IMR-90 (cell line): ENCODE measurements at regions not wholly inside any gene's neighbourhood (a gene's known extent, or its start where the extent isn't known, plus 50 kb on each side); places are given as distances from the start of the nearest gene placed in this dataset.

Experiments
- ATAC-seq: fragments of 200-7000 bp; cut with Tn5 transposase; 2 replicates; pipeline ENCODE4 v1.9.1; 2020; ENCODE audit warnings: low read depth, mild to moderate bottlenecking, moderate library complexity
- BruUV-seq: library from RNA; stranded (reverse); fragments of 400-500 nt; replicated peaks from 2 replicates; lab custom pipeline; 2021; lab: Mats Ljungman, UMichigan
- CTCF ChIA-PET: fragments of 300-600 bp; formaldehyde crosslinking; extraction: SDS; loops from one replicate; lab custom pipeline; 2021; ENCODE audit warnings: antibody characterized with exemption; lab: Yijun Ruan, JAX
- POLR2A ChIA-PET: fragments of 300-600 bp; sonication (Branson Sonifier 250); formaldehyde crosslinking; loops from one replicate; lab custom pipeline; 2022; ENCODE audit warnings: antibody characterized with exemption; ENCODE audit not compliant: unreplicated experiment; lab: Charles Lee
- DNase-seq: peaks from one replicate; pipeline ENCODE4 v3.0.0; 2013
- H2AFZ ChIP-seq: replicated peaks from 2 replicates; pipeline ENCODE3; 2013; ENCODE audit warnings: low read length, mild to moderate bottlenecking; ENCODE audit not compliant: poor library complexity
- H2AK5ac ChIP-seq: 2 replicates; pipeline ENCODE4 v1.6.1; 2013; ENCODE audit warnings: low read depth, low read length, inconsistent platforms
- H2AK9ac ChIP-seq: replicated peaks from 2 replicates; pipeline ENCODE3; 2013; ENCODE audit warnings: mild to moderate bottlenecking, low read depth, low read length, moderate library complexity; ENCODE audit not compliant: poor library complexity
- H2BK120ac ChIP-seq: 2 replicates; pipeline ENCODE4 v1.6.1; 2013; ENCODE audit warnings: low read depth, low read length, inconsistent platforms
- H2BK15ac ChIP-seq: 3 replicates; pipeline ENCODE4 v1.6.1; 2013; ENCODE audit warnings: low read depth, low read length, inconsistent platforms
- H2BK20ac ChIP-seq: 2 replicates; pipeline ENCODE4 v1.6.1; 2013; ENCODE audit warnings: low read depth, mild to moderate bottlenecking, inconsistent platforms, low read length, moderate library complexity
- H2BK5ac ChIP-seq: 2 replicates; pipeline ENCODE4 v1.6.1; 2013; ENCODE audit warnings: mild to moderate bottlenecking, low read depth, low read length, inconsistent platforms; ENCODE audit not compliant: poor library complexity, severe bottlenecking
- H3K14ac ChIP-seq: replicated peaks from 2 replicates; pipeline ENCODE4 v1.6.1; 2013; ENCODE audit warnings: low read depth, low read length, inconsistent platforms
- H3K18ac ChIP-seq: 2 replicates; pipeline ENCODE4 v1.6.1; 2013; ENCODE audit warnings: low read depth, low read length, control low read depth
- H3K23ac ChIP-seq: 2 replicates; pipeline ENCODE4 v1.6.1; 2013; ENCODE audit warnings: low read depth, low read length, inconsistent platforms
- H3K27ac ChIP-seq: 2 replicates; pipeline ENCODE4 v1.5.1; 2013; ENCODE audit warnings: mild to moderate bottlenecking, control low read depth, low read length; ENCODE audit not compliant: insufficient read depth
- H3K27me3 ChIP-seq: 2 replicates; pipeline ENCODE4 v1.6.1; 2013; ENCODE audit warnings: low read length; ENCODE audit not compliant: control insufficient read depth, insufficient read depth
- H3K36me3 ChIP-seq: 2 replicates; pipeline ENCODE4 v1.6.1; 2013; ENCODE audit warnings: low read length, mixed read lengths; ENCODE audit not compliant: control insufficient read depth, insufficient read depth
- H3K4ac ChIP-seq: 2 replicates; pipeline ENCODE4 v1.6.1; 2013; ENCODE audit warnings: low read depth, low read length, inconsistent platforms
- H3K4me1 ChIP-seq: 2 replicates; pipeline ENCODE4 v1.6.1; 2013; ENCODE audit warnings: low read length, mixed read lengths; ENCODE audit not compliant: control insufficient read depth, insufficient read depth
- H3K4me2 ChIP-seq: 2 replicates; pipeline ENCODE4 v1.6.1; 2013; ENCODE audit warnings: low read depth, mild to moderate bottlenecking, control low read depth, low read length, moderate library complexity
- H3K4me3 ChIP-seq: 2 replicates; pipeline ENCODE4 v1.5.1; 2013; ENCODE audit warnings: low read depth, mild to moderate bottlenecking, control low read depth, low read length, moderate library complexity; ENCODE audit not compliant: insufficient read depth
- H3K56ac ChIP-seq: 2 replicates; pipeline ENCODE4 v1.6.1; 2013; ENCODE audit warnings: low read length, inconsistent platforms; ENCODE audit not compliant: insufficient read depth; ENCODE audit errors: extremely low read depth
- H3K79me1 ChIP-seq, 2 experiments: 2 replicates each; pipeline ENCODE4 v1.6.1; 2013; ENCODE audit warnings: low read length in 2 of 2, inconsistent platforms in 1 of 2, low read depth in 1 of 2
- H3K9ac ChIP-seq: 2 replicates; pipeline ENCODE4 v1.6.1; 2013; ENCODE audit warnings: low read depth, low read length, control low read depth
- H3K9me1 ChIP-seq: 2 replicates; pipeline ENCODE4 v1.6.1; 2013; ENCODE audit warnings: low read length, inconsistent platforms; ENCODE audit not compliant: insufficient read depth
- H3K9me3 ChIP-seq: 2 replicates; pipeline ENCODE4 v1.6.1; 2013; ENCODE audit warnings: low read length; ENCODE audit not compliant: control insufficient read depth, insufficient read depth
- H4K20me1 ChIP-seq: 2 replicates; pipeline ENCODE4 v1.6.1; 2013; ENCODE audit warnings: low read length, inconsistent platforms; ENCODE audit not compliant: insufficient read depth
- H4K5ac ChIP-seq: 2 replicates; pipeline ENCODE4 v1.6.1; 2013; ENCODE audit warnings: mild to moderate bottlenecking, low read depth, low read length, control low read depth
- H4K8ac ChIP-seq, 2 experiments: 2 replicates each; pipeline ENCODE4 v1.6.1; 2013; ENCODE audit warnings: low read depth in 2 of 2, low read length in 2 of 2, control low read depth in 1 of 2, inconsistent platforms in 1 of 2
- H4K91ac ChIP-seq: 2 replicates; pipeline ENCODE4 v1.6.1; 2013; ENCODE audit warnings: low read depth, low read length, inconsistent platforms; ENCODE audit not compliant: insufficient read depth
- BHLHE40 ChIP-seq: fragments of 150-350 bp; IDR thresholded peaks from 2 replicates; pipeline ENCODE4 v1.6.1; 2016; ENCODE audit warnings: mild to moderate bottlenecking, low read depth, low read length
- CEBPB ChIP-seq: IDR thresholded peaks from 2 replicates; pipeline ENCODE4 v1.6.1; 2012; ENCODE audit warnings: low read depth, low read length, improper control_type of control experiment
- CHD1 ChIP-seq: IDR thresholded peaks from 2 replicates; pipeline ENCODE4 v1.6.1; 2012; ENCODE audit warnings: low read depth, low read length, improper control_type of control experiment
- MAFK ChIP-seq: IDR thresholded peaks from 2 replicates; pipeline ENCODE4 v1.6.1; 2012; ENCODE audit warnings: low read depth, low read length, improper control_type of control experiment
- MAZ ChIP-seq: IDR thresholded peaks from 2 replicates; pipeline ENCODE4 v1.6.1; 2012; ENCODE audit warnings: low read depth, mild to moderate bottlenecking, low read length, improper control_type of control experiment, moderate library complexity, borderline replicate concordance
- MXI1 ChIP-seq: IDR thresholded peaks from 2 replicates; pipeline ENCODE4 v1.6.1; 2012; ENCODE audit warnings: low read depth, mild to moderate bottlenecking, low read length, moderate library complexity, borderline replicate concordance
- NFE2L2 ChIP-seq: fragments of 150-350 bp; IDR thresholded peaks from 2 replicates; pipeline ENCODE4 v1.6.1; 2016; ENCODE audit warnings: low read depth, mild to moderate bottlenecking, low read length
- POLR2A ChIP-seq: IDR thresholded peaks from 2 replicates; pipeline ENCODE4 v1.6.1; 2012; ENCODE audit warnings: mild to moderate bottlenecking, low read depth, low read length
- RAD21 ChIP-seq: IDR thresholded peaks from 2 replicates; pipeline ENCODE4 v1.6.1; 2012; ENCODE audit warnings: low read length, improper control_type of control experiment
- WGBS, 2 experiments: methylation state at CpG; one replicate each; pipeline versions ENCODE4 v1.1.5 to v1.1.7; 2013; ENCODE audit warnings: missing lambda C conversion rate in 2 of 2; ENCODE audit not compliant: insufficient read length in 1 of 2; ENCODE audit errors: extremely low coverage in 2 of 2; 5-methylcytosine and 5-hydroxymethylcytosine counted together
- dilution Hi-C: fragments of 300-500 bp; cut with HindIII; formaldehyde crosslinking; loops from one replicate; pipeline ENCODE4 v1.14.3; 2018; ENCODE audit warnings: low sequenced_read_pairs; ENCODE audit not compliant: unreplicated experiment
- in situ Hi-C: fragments of 300-500 bp; cut with MboI; formaldehyde crosslinking; loops from 3 replicates; pipeline ENCODE4 v1.14.3; 2019; ENCODE audit warnings: low sequenced_read_pairs, inconsistent platforms, mixed read lengths
- intact Hi-C: fragments of 100-400 bp; cut with micrococcal nuclease; formaldehyde crosslinking; loops from 2 replicates; pipeline ENCODE4 v1.10.0; 2022
- TF ChIP-seq, protein P1 (sequence below): conservative IDR thresholded peaks from 2 replicates; pipeline ENCODE4 v1.5.1; 2012; ENCODE audit warnings: mild to moderate bottlenecking, low read depth, low read length, improper control_type of control experiment

DNA sequence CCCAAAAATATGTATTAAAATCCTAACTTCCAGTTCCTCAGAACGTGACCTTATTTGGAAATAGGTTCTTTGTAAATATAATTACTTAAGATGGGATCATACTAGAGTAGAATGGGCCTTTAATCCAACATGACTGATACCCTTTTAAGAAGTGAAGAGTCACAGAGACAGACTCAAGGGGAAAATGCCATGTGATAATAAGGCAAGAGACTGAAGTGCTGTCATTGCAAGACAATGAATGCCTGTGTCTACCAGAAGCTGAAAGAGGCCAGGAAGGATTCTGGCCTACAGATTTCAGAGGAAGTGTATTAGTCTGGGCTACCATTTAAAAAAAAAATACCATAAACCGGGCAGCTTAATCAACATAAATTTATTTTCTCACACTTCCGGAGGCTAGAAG is 85.9 kb upstream of the LRRC55 start:
- POLR2A ChIA-PET = no interaction called here
- H3K9me1 ChIP-seq = no peaks in the 10 kb centered on the region
- no peaks in the 10 kb centered on the region for H3K79me1 ChIP-seq
- CTCF ChIA-PET = interaction anchor here (1.2 kb wide), 1 partner anchor 153 kb away, joined by 6 read pairs; no protein-coding TSS in a partner anchor
- no peaks in the 10 kb centered on the region for H3K9me3 ChIP-seq
- no peak overlapping the region for H2AK9ac ChIP-seq
- H3K4ac ChIP-seq = no peak overlapping the region
- intact Hi-C loops (no loop called here), in situ Hi-C loops (no loop called here), dilution Hi-C loops (no loop called here)
- no peak overlapping the region for H3K27ac ChIP-seq
- no peaks in the 10 kb centered on the region for H4K20me1 ChIP-seq
- no peak overlapping the region for H2AFZ ChIP-seq
- no peaks in the 10 kb centered on the region for H3K36me3 ChIP-seq
- no peak overlapping the region for H4K91ac ChIP-seq
- no peak overlapping the region for H3K18ac ChIP-seq
- H2BK15ac ChIP-seq = no peak overlapping the region
- DNase-seq (no peak), ATAC-seq (no peak)
- H4K8ac ChIP-seq = no peak overlapping the region
- H3K14ac ChIP-seq = no peak overlapping the region
- no TSS peak for BruUV-seq
- H2BK5ac ChIP-seq = no peak overlapping the region
- no peak overlapping the region for H3K23ac ChIP-seq
- H3K9ac ChIP-seq = no peak overlapping the region
- no CpG with 5 or more reads among the region's 3 CpGs for WGBS, 2 experiments
- peaks cover 2% of the 10 kb centered on the region for H3K27me3 ChIP-seq
- no peaks in the 10 kb centered on the region for H3K4me1 ChIP-seq
- TF ChIP-seq POLR2A (no peak), MAFK (no peak), BHLHE40 (no peak), CHD1 (no peak), MXI1 (no peak), RAD21 (no peak), MAZ (no peak), NFE2L2 (no peak), CEBPB (no peak)
- TF ChIP-seq, protein P1, sequence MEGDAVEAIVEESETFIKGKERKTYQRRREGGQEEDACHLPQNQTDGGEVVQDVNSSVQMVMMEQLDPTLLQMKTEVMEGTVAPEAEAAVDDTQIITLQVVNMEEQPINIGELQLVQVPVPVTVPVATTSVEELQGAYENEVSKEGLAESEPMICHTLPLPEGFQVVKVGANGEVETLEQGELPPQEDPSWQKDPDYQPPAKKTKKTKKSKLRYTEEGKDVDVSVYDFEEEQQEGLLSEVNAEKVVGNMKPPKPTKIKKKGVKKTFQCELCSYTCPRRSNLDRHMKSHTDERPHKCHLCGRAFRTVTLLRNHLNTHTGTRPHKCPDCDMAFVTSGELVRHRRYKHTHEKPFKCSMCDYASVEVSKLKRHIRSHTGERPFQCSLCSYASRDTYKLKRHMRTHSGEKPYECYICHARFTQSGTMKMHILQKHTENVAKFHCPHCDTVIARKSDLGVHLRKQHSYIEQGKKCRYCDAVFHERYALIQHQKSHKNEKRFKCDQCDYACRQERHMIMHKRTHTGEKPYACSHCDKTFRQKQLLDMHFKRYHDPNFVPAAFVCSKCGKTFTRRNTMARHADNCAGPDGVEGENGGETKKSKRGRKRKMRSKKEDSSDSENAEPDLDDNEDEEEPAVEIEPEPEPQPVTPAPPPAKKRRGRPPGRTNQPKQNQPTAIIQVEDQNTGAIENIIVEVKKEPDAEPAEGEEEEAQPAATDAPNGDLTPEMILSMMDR = no peak
- H2AK5ac ChIP-seq = no peak overlapping the region
- no peak overlapping the region for H3K4me2 ChIP-seq
- H4K5ac ChIP-seq = no peak overlapping the region
- H2BK20ac ChIP-seq = no peak overlapping the region
- no peak overlapping the region for H2BK120ac ChIP-seq
- H3K56ac ChIP-seq = no peak overlapping the region
- H3K4me3 ChIP-seq = no peak overlapping the region
